Myocyte (in vitro differentiated cells): ENCODE measurements at regions not wholly inside any gene's neighbourhood (a gene's known extent, or its start where the extent isn't known, plus 50 kb on each side); places are given as distances from the start of the nearest gene placed in this dataset.
A peak's percentile ranks its signal among the peaks of the same experiment; 100 is the strongest.

Experiments
- DNase-seq: peaks from one replicate; pipeline ENCODE4 v3.0.0-alpha.2; 2012; ENCODE audit warnings: low read depth

DNA sequence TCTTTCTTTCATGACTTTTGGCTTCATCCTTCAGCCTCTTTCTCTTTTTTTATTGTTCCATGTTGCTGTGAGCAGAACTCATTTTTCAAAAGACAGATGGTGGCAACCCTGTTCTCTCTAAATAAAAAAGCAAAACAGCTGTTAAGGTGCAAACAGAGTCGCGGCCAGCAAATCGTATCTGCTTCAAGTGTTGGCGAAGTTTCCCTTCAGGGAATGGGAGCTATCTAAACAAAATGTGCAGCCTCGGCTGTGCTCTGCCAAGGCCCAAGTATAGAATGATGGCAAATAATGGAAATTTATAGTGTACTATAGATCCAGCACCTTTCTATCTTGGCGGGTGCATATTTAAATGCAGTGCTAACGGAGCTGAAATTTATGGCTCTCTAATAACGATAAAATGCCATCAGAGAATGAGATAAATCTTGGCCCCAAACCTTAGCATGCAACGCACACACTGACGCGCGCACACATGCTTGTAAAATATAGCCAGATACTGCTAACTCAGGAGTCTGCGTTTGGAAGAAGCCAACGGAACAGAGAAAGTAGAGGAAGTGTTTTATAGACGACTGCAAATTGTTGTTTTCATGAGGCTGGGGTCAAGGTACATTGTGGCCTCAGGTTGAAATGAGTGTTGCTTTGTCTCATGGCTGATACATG is 315.5 kb upstream of the RBFOX1 start:
- no peak for DNase-seq

DNA sequence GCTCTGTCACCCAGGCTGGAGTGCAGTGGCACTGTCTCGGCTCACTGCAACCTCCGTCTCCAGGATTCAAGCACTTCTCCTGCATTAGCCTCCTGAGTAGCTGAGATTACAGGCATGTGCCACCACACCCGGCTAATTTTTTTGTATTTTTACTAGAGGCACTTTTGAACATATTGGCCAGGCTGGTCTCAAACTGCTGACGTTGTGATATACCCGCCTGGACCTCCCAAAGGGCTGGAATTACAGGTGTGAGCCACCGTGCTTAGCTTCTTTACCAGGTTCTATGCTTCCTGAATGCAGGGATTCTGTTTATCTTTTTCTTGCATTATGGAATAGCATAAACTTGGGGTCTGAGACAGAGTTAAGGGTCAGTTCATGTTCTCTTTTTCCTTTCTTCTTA is 317.9 kb upstream of the RBFOX1 start:
- DNase-seq, result no peak

DNA sequence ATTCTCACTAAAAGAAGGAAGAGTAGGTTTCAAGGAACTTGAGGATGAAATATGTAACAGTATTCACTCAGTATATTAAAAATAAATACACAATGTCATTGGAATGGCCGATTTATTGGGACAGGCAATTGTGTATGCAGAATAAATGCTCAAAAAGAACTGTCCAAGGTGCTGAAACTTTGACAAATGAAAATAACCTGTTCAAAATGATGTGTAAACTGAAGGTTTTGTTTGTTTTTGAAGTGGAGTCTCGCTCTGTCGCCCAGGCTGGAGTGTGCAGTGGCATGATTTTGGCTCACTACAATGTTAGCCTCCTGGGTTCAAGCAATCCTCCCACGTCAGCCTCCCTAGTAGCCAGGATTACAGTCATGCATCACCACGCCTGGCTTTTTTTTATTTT is 318.7 kb upstream of the RBFOX1 start:
- DNase-seq, result peak; percentile 9

DNA sequence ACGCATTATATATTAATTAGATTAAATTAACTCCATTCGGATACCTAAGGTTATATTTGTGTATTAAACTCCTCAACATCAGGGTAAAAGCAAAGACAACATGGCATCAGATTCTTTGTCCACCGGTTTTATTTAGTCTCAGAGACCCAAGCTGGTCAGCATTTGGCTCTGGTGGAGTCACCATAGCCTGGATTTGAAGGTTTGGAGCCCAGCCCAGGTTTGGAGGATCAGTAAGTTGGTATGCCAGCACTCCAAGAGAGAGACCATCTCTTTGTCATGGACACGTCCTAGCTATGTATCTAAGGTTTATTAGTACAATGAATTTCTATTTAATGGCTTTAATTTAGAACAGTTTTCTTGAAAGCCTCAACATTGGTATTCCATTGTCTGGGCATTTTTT is 328.4 kb upstream of the RBFOX1 start:
- DNase-seq, result no peak

DNA sequence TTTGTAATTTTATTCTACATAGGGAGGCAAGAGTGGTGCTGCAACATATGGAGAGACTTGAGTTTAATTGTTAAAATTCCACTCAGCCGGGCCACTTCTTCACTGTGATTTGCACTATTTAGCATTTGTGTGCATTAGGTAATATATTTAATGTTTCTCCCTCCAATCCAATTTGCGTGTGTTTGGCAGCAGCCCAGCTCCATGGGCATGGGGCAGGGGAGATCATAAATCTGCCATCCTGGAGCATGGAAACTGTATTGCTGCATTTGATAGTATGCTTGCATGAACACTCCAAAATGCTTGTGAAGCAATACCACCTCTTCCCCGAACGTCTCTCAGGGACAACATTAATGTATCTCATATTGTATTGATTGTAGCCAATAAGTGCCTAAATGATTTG is 339.1 kb upstream of the RBFOX1 start:
- DNase-seq, result no peak

DNA sequence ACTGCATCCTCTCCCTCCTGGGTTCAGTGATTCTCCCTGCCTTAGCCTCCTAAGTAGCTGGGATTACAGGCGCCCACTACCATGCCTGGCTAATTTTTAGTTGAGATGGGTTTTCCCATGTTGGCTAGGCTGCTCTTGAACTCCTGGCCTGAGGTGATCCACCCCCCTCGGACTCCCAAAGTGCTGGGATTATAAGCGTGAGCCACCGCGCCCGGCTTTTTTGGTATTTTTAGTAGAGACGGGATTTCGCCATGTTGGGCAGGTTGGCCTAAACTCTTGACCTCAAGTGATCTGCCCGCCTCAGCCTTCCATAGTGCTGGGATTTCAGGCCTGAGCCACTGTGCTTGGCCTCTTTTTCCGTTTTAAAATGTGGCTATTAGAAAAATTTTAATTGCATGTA is 343.8 kb upstream of the RBFOX1 start:
- DNase-seq, result no peak

DNA sequence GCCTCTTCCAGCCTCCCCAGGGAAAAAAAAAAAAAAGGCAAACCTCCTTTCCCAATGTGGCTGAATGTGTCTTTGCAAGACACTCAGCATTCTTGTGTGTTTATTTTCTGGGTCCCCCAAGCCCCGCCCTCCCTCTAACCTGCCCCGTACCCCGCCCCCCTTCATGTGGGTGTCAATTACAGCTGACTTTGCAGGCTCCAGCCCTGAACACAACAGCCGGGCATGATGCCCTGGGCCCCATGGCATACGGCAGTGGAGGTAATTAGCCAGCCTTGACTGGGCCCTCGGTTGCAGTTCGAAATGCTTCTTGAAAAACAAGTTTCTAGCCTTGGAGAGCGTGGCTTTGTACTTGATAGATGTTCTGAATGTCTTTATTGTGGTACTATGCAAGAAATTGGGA is 354.7 kb upstream of the RBFOX1 start:
- DNase-seq, result no peak

DNA sequence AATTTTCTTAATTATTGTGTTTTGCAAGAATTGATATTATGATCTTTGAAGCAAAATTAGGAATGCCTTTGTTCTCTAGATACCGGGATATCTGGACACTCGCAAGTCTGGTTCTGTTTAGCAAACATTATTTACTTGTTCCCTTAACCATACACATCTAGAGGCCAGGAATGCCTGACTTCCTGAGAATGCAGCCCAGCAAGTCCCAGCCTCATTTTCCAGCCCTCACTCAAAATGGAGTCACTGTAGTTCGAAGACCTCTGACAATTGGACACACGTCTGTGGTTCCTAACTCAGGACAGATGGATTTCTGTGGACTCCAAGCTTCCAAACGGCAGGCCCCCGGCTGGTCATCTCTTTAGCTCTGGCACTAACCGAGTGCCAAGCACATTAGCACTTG is 355.4 kb upstream of the RBFOX1 start:
- DNase-seq, result no peak

DNA sequence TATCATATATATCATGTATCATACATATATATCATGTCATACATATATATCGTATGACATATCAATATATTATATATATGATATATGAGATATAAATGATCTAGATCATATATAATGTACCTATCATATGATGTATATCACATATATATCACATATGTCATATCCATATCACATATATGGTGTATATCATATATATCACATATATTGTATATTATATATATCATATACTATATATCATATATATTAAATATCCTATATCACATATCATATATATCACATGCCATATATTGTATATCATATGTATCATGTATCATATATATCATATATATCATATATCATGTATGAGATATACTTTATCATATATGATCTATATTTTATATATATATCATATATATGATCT is 355.9 kb upstream of the RBFOX1 start:
- DNase-seq, result no peak

DNA sequence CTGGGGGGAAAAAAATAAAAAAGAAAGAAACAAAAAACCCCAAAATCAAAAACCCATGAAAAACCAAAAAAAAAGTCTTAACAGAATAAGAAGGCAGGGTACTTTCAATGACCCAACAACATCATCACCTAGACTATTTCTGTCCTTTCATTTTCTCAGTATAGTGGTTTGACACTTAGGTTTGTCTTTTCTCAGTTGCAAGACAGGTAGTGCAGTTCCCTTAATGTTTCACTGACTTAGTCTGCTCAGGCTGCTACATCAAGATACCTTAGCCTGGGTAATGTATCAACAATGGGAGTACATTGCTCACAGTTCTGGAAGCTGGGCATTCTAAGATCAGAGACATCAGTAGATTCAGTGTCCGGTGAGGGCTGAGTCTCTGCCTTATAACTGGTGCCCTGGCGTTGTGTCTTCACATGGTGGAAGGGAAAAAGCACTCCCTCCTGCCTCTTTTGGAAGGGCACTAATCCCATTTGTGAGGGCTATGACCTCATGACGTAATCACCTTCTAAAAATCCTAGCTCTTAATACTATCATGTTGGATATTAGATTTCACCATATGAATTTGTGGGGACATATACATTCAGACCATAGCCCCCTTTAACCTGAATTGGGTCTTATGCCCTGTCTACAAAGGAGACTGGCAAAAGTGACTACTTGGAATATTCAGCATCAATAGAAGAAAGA is 362.3 kb upstream of the RBFOX1 start:
- no peak for DNase-seq

DNA sequence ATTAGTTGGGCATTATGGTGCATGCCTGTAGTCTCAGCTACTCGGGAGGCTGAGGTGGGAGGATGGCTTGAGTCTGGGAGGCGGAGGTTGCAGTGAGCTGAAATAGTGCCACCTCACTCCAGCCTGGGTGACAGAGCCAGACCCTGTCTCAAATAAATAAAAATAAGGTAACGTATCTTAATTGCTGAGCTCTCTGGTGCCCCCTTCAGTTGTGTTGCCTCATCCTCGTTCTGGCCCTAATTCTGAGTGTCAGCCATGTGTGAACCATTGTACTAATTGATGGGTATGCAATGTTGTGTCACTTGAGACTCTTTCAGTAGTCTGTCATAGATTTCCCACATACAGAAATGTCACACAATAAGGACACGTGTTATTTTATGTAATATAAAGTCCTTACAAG is 363.1 kb upstream of the RBFOX1 start:
- DNase-seq, result no peak

DNA sequence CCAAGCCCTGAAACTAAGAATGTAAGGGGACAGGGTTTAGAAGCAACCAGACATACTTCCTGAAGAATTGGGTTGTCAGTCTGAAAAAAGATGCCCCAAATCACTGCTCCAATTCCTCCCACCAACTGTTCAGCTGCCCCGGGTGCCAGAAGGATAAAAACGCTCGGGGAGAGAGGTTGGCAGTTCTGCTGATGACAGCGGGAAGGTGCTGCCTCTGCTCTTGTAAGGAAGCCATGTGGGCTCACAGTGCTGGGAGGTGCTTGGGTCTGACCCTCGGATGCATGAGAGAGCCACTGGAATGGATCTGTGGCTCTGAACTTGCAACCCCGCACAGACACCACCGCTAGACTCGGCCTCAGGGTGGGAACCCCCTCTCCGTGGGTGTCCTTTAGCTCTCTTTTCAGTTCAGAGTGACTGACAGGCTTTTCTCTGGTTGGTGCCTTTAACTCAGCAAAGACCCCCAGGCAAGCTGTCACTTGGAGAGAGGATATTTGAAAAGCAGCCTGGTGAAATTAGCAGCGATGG is 364.8 kb upstream of the RBFOX1 start:
- DNase-seq, result no peak

DNA sequence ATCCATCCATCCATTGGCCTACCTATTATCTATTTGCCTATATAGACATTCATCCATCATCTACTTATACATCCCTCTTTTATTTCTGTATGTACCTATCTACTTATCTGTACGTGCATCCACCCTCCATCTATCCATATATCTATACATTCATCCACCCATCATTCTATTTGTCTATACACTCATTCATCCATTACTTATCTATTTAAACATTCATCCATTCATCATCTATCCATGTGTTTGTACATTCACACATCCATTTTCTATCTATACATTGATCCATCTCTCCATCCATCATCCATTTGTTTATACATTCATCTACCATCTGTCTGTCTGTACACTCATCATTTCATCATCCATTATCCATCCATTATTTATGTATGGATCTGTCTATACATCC is 365.7 kb upstream of the RBFOX1 start:
- no peak for DNase-seq

DNA sequence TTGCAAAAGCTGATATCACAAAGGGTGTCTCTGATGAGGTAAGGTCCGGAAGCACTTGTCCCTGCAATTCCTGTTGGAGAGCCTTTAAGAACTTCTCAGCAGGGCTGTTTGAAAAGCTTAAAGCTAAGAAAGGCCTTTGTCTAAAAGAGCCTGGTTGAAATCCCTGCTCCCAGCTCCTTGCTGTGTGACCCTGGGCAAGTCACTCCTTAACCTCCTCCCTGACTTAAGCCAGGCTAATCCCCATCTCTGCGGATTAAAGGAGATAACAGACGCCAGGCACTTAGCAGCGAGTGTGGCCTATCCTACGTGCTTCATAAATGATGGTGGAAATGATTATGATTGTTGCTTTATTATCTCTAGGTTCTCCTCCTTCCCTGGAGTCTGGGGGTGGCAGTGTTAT is 368.0 kb upstream of the RBFOX1 start:
- DNase-seq, result no peak

DNA sequence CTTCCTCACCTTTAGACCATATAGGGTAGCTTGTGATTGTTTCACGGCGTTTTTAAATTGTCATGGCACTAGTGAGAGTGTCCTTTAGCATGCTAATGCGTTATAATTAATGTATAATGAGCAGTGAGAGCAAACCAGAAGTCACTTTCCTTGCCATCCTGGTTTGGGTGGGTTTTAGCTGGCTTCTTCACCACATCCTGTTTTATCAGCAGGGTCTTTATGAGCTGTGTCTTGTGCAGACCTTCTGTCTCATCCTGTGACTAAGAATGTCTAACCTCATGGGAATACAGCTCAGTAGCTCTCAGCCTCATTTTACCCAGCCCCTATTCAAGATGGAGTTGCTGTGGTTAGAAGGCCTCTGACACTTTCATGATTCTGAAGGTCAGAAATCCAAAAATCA is 370.9 kb upstream of the RBFOX1 start:
- no peak for DNase-seq

DNA sequence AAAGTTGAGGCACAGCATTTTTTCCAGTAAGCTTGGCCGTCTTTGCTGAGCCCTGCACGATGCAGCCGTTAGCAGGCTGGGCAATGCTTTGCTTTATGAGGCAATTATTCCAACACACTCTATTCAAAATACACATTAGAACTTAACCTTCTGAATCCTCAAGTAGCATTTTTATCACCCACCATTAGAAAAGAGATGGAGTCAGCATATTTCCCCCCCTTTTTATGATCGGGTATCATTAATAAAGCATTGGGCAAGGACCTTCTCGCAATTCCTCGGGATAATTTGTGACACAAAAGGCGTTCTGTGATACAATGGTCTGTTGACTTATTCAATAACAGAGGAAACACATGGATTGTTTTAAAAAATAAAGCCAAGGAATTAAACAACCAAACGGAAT is 374.5 kb upstream of the RBFOX1 start:
- DNase-seq, result no peak

DNA sequence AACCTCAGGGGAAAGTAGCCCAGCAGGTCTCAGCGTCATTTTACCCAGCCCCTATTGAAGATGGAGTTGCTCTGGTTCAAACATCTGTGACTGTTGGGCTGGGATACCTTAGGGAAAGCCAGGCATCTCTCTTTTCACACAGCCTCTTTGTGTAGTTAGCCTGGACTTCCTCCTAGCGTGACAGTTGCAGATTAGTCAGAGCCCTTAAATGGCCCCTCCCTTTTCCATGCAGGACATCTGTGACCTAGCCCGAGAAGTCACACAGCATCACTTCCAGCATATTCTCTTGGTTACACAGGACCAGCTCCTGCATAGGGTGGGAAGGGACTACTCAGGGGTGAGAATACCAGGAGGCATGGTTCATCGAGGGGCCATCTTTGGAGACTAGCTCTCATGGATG is 375.0 kb upstream of the RBFOX1 start:
- DNase-seq, result no peak

DNA sequence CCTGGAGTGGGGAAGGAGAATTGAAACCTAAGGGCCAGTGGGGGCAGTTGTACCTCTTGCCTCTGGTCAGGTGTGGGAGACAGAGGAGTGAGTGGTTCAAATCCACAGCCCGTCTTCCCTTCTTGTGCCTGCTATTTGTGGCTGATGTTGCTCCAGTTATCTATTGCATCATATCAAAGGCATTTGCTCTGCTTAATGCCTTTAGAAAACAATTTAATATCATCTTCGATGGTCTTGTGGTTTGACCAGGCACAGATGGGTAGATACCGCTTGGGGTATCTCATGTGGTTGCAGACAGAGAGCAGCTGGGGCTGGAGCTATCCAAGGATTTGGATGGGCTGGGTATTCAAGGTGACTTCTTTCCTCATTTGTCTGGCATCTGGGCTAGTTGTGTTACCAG is 376.1 kb upstream of the RBFOX1 start:
- peak; percentile 2 for DNase-seq

DNA sequence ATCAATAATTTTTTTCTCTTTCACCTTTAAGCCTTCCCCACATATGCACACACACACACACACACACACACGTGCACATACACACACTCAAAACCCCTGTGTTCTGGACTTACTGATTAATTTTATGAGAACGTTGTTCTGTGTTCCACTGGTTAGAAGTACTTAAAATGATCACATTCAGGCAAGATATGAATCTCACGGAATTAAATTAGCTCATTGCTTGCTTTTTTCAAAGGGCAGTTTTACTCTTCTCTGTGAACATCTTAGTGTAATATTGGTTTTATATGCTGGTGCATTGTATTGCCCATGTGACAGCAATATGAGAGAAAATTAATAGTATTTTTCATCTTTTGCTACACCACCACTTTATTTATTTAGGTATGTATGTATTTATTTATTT is 377.3 kb upstream of the RBFOX1 start:
- no peak for DNase-seq

DNA sequence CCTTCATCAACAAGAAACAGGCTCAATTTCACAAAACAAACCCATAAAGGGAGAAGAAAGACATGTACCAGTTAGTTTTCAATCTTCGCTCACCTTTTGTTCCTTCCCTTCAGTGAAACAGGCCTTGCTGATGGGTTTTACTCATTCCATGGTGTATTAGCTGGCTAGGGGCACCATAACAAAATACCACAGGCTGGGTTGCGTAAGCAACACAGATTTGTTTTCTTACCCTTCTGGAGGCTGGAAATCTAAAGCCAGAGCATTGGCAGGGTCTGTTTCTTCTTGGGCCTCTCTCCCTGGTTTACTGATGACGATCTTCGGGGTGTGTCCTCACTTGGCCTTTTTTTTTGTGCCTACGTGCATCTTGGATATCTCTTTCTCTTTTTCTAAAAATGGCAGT is 383.4 kb upstream of the RBFOX1 start:
- no peak for DNase-seq

DNA sequence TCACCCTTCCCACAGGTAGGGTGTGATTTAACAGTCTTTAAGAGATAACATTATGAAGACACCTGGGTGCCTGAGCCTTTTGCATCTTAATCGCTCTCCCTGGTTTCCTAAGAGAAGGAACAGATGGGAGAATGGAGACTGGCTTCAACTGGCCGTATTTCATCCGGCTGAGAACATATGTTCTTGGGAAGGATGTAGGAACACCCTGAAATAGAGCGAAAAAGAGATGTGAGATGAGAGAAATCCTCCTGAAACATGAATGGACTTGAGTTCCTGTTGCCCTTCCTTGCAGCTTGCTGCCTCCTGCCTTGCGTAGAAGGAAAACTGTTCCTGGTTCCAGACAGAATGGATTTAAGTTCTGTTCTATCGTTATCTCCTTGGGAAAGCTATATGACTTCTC is 385.4 kb upstream of the RBFOX1 start:
- no peak for DNase-seq

DNA sequence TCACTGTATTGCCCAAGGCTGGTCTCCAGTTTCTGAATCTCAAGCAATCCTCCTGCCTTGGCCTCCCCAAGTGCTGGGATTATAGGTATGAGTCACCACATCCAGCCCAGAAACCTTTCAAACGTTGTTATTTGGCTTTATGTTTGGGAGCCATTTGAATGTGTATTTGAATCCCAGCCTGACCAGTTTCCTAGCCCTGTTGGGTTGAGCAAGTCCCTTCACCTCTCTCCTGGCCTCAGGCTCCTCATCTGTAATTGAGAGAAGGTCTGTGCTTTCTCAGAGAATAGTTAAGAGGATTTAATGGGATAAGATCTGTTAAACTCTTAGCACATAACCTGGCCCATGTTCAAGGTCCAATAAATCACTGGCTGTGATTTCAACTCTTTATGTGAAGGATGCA is 385.8 kb upstream of the RBFOX1 start:
- DNase-seq, result no peak

DNA sequence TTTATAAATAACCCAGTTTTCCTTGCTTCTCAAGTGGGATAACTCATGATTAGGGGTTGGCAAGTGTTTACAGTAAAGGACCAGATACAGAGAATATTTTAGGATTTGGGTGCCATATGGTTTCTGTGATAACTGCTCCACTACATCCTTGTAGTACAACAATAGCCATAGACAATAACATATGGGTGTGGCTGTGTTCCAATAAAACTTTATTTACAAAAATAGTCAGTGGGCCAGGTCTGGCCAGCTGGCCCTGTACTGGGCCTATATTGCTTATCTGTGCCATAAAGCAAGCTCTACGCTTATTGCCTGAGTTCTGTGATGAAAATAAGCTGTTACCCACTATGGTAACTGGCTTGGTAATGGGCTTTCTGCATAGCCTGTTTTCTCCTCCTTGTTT is 386.5 kb upstream of the RBFOX1 start:
- DNase-seq, result no peak
